ENCODE measurements at regions not wholly inside any gene's neighbourhood (a gene's known extent, or its start where the extent isn't known, plus 50 kb on each side); places are given as distances from the start of the nearest gene placed in this dataset.

DNA sequence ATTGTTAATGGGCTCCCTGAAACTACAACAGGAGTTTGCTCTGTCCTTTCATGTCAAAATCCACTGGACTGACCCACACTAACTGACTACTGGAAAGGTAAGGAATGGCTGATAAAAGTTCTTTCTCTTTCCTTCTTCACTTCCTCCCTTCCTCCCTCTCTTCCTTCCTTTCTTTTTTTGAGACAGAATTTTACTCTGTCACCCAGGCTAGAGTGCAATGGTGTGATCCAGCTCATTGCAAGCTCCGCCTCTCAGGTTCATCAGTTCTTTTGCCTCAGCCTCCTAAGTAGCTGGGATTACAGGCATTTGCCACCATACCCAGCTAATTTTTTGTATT lies 85.2 kb downstream of the IGLL1 start:
- Histone ChIP-seq H3K9me3 (ENCODE audit: control insufficient read depth, insufficient read depth, low read length) (no peaks in the 10 kb centered on the region), H2BK20ac (ENCODE audit: low read depth, low read length) (no peak overlapping the region), H2BK15ac (ENCODE audit: low read depth, low read length) (no peak overlapping the region), H3K4me1 (ENCODE audit: control insufficient read depth, insufficient read depth, low read length) (no peaks in the 10 kb centered on the region), H3K36me3 (ENCODE audit: control insufficient read depth, insufficient read depth, low read length) (no peaks in the 10 kb centered on the region), H4K5ac (ENCODE audit: low read depth, low read length) (no peak overlapping the region), H3K56ac (ENCODE audit: extremely low read depth, insufficient read depth, low read length) (no peak overlapping the region), H2AK9ac (replicated peaks; ENCODE audit: low read depth, low read length, poor library complexity) (no peak overlapping the region), H3K79me1 (ENCODE audit: low read depth in 1 of 2, low read length in 2 of 2) (no peaks in the 10 kb centered on the region), H2AFZ (replicated peaks; ENCODE audit: low read length, poor library complexity) (no peak overlapping the region), H3K18ac (ENCODE audit: low read depth, low read length) (no peak overlapping the region), H4K8ac (ENCODE audit: low read depth in 2 of 2, low read length in 2 of 2) (no peak overlapping the region), H3K27ac (ENCODE audit: insufficient read depth, low read length) (no peak overlapping the region), H3K9me1 (ENCODE audit: insufficient read depth, low read length) (no peaks in the 10 kb centered on the region), H3K4me3 (ENCODE audit: insufficient read depth, low read depth, low read length) (no peak overlapping the region), H2AK5ac (ENCODE audit: low read depth, low read length) (no peak overlapping the region), H2BK120ac (ENCODE audit: low read depth, low read length) (no peak overlapping the region), H3K4ac (ENCODE audit: low read depth, low read length) (no peak overlapping the region), H2BK5ac (ENCODE audit: low read depth, low read length, poor library complexity, severe bottlenecking) (no peak overlapping the region), H3K4me2 (ENCODE audit: low read depth, low read length) (no peak overlapping the region), H3K23ac (ENCODE audit: low read depth, low read length) (no peak overlapping the region), H3K27me3 (ENCODE audit: control insufficient read depth, insufficient read depth, low read length) (peaks cover 7% of the 10 kb centered on the region), H4K91ac (ENCODE audit: insufficient read depth, low read depth, low read length) (no peak overlapping the region), H4K20me1 (ENCODE audit: insufficient read depth, low read length) (no peaks in the 10 kb centered on the region), H3K14ac (replicated peaks; ENCODE audit: low read depth, low read length) (no peak overlapping the region), H3K9ac (ENCODE audit: low read depth, low read length) (no peak overlapping the region)
- in situ Hi-C loops (cut with MboI; ENCODE audit: low sequenced_read_pairs) (no loop called here), dilution Hi-C loops (cut with HindIII; ENCODE audit: low sequenced_read_pairs, unreplicated experiment) (no loop called here), intact Hi-C loops (cut with micrococcal nuclease) (no loop called here)
- POLR2A ChIA-PET (ENCODE audit: unreplicated experiment) = no interaction called here
- TF ChIP-seq BHLHE40 (IDR thresholded peaks at IDR 0.05; ENCODE audit: low read depth, low read length) (no peak), ELK1 (IDR thresholded peaks at IDR 0.05; ENCODE audit: borderline replicate concordance, low read depth, low read length) (no peak), FOS (IDR thresholded peaks at IDR 0.05; ENCODE audit: low read depth, low read length) (no peak), SMC3 (IDR thresholded peaks at IDR 0.05; ENCODE audit: low read depth, low read length) (no peak), CHD1 (IDR thresholded peaks at IDR 0.05; ENCODE audit: low read depth, low read length) (no peak), RFX5 (IDR thresholded peaks at IDR 0.05; ENCODE audit: low read depth, low read length) (no peak), CEBPB (IDR thresholded peaks at IDR 0.05; ENCODE audit: low read depth, low read length) (no peak)
- ATAC-seq (ENCODE audit: low read depth) (no peak), DNase-seq (no peak)
- BruUV-seq (replicated peaks) = no TSS peak
- CTCF ChIA-PET = no interaction called here
- no CpG with 5 or more reads among the region's 1 CpG for WGBS, 2 experiments (ENCODE audit: extremely low coverage in 2 of 2, insufficient read length in 1 of 2)

Measured in IMR-90 (cell line).